Right lobe of liver (tissue), 4 donors: ENCODE measurements at regions not wholly inside any gene's neighbourhood (a gene's known extent, or its start where the extent isn't known, plus 50 kb on each side); places are given as distances from the start of the nearest gene placed in this dataset.

Experiments used
- POLR2A ChIP-seq: fragments of 450-650 bp; IDR thresholded peaks from one replicate; pipeline ENCODE4 v1.6.1; 2017; ENCODE audit warnings: antibody characterized with exemption, mild to moderate bottlenecking
- TF ChIP-seq, protein P1 (sequence below), 4 donors: fragments of 200-600 bp in 3 of 4; fragments of 450-650 bp in 1 of 4; IDR thresholded peaks; one replicate each; pipeline versions ENCODE4 v1.5.1 to v1.8.0; 2016 to 2022; ENCODE audit warnings: antibody characterized with exemption in 4 of 4, mild to moderate bottlenecking in 2 of 4
- donor health status: DM: no; HTN: no; CAD: no.
- donor health status: DM: no; HTN: no; CAD: no.
- donor health status: DM: no; HTN: yes; CAD: no.

DNA sequence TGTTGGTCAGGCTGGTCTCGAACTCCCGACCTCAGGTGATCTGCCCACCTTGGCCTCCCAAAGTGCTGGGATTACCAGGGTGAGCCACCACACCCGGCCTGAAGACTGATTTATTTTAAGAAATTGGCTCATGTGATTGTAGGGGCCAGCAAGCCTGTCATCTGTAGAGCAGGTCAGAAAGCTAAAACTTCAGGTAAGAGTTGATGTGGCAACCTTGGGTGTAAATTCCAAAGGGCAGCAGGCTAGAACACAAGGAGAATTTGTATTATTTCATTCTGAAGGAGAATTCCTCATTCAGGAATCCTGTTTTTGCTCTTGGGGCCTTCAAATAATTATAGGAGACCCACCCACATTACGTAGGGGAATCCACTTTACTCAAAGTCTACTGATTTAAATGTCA, 728.7 kb downstream of the LTN1 start:
- TF ChIP-seq, protein P1, sequence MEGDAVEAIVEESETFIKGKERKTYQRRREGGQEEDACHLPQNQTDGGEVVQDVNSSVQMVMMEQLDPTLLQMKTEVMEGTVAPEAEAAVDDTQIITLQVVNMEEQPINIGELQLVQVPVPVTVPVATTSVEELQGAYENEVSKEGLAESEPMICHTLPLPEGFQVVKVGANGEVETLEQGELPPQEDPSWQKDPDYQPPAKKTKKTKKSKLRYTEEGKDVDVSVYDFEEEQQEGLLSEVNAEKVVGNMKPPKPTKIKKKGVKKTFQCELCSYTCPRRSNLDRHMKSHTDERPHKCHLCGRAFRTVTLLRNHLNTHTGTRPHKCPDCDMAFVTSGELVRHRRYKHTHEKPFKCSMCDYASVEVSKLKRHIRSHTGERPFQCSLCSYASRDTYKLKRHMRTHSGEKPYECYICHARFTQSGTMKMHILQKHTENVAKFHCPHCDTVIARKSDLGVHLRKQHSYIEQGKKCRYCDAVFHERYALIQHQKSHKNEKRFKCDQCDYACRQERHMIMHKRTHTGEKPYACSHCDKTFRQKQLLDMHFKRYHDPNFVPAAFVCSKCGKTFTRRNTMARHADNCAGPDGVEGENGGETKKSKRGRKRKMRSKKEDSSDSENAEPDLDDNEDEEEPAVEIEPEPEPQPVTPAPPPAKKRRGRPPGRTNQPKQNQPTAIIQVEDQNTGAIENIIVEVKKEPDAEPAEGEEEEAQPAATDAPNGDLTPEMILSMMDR (IDR thresholded peaks at IDR 0.05) = no peak
- TF ChIP-seq POLR2A = no peak
